GM06990 (cell line): ENCODE measurements at regions not wholly inside any gene's neighbourhood (a gene's known extent, or its start where the extent isn't known, plus 50 kb on each side); places are given as distances from the start of the nearest gene placed in this dataset.
"Not testable (repeated sequence)": the region's sequence is repeated elsewhere in the genome, so short reads cannot be mapped to it uniquely, and the experiment has no call there.

Experiments
- DNase-seq: peaks from one replicate; pipeline ENCODE4 v3.0.0-alpha.2; 2011; ENCODE audit not compliant: insufficient read length; ENCODE audit errors: extremely low read depth
- H3K27me3 ChIP-seq: replicated peaks from 2 replicates; pipeline ENCODE4 v1.6.0; 2011; ENCODE audit warnings: low read length; ENCODE audit not compliant: control insufficient read depth, insufficient read depth
- H3K36me3 ChIP-seq: 2 replicates; pipeline ENCODE4 v1.5.1; 2011; ENCODE audit warnings: low read length; ENCODE audit not compliant: control insufficient read depth, insufficient read depth
- H3K4me3 ChIP-seq: replicated peaks from 2 replicates; pipeline ENCODE4 v1.5.1; 2011; ENCODE audit warnings: low read depth, mild to moderate bottlenecking, control low read depth, low read length
- CTCF ChIP-seq: IDR thresholded peaks from 2 replicates; pipeline ENCODE4 v1.5.1; 2011; ENCODE audit warnings: low read length, control low read depth, mild to moderate bottlenecking, inconsistent platforms; ENCODE audit not compliant: insufficient read depth, poor library complexity, severe bottlenecking

GRCh38 chr4:188383180-188383579, 243.9 kb downstream of the TRIML1 start:
- H3K36me3 ChIP-seq: no peaks in the 10 kb centered on the region
- H3K4me3 ChIP-seq: no peak overlapping the region
- no peak for TF ChIP-seq CTCF
- no peaks in the 10 kb centered on the region for H3K27me3 ChIP-seq
- DNase-seq: no peak

DNA sequence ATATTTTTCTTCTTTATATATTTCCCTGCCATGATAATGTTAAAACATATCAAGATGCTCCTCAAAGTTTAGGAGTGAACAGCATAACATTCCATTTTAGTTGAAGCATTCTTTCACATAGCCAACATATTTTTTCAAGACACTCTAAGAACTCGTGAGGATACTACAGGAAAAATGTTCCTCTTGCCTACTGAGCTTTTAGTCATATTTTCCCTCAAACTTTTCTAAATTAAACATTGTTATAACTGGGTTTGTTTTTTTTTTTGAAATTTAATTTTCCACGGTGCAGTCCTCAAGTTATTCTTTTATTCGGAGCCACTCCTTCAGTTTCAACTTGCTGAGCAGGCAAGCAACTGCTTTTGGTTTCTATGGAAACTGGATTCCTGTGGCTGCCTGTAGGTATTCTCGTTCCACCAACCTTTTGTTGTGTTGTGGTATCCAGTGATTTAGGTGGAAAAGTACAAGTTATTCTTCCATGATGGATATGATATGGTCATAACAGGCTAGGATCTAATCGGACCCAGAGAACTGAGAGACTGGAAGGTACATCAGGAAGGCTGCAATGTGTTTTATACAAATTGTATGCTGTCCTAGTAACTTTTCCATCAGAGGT, 248.0 kb downstream of the TRIML1 start:
- no peak overlapping the region for H3K4me3 ChIP-seq
- no peaks in the 10 kb centered on the region for H3K36me3 ChIP-seq
- TF ChIP-seq CTCF: no peak
- no peaks in the 10 kb centered on the region for H3K27me3 ChIP-seq
- DNase-seq: no peak

DNA sequence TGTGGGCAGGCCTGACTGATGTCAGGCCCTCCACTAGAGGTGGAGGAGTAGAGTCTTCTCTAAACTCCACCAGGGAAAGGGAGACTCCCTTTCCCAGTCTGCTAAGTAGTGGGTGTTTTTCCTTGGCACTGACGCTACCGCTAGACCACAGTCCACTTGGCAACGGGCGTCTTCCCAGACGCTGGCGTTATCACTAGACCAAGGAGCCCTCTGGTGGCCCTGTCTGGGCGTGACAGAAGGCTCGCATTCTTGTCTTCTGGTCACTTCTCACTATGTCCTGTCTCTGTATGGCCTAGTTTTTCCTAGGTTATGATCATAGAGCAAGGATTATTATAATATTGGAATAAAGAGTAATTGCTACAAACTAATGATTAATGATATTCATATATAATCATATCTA, 252.1 kb downstream of the TRIML1 start:
- not testable (repeated sequence) for H3K4me3 ChIP-seq, DNase-seq, H3K36me3 ChIP-seq, H3K27me3 ChIP-seq

GRCh38 chr4:188396037-188396436, 256.8 kb downstream of the TRIML1 start:
- Histone ChIP-seq H3K4me3 (no peak overlapping the region), H3K27me3 (no peaks in the 10 kb centered on the region), H3K36me3 (no peaks in the 10 kb centered on the region)
- DNase-seq: no peak
- no peak for TF ChIP-seq CTCF

DNA sequence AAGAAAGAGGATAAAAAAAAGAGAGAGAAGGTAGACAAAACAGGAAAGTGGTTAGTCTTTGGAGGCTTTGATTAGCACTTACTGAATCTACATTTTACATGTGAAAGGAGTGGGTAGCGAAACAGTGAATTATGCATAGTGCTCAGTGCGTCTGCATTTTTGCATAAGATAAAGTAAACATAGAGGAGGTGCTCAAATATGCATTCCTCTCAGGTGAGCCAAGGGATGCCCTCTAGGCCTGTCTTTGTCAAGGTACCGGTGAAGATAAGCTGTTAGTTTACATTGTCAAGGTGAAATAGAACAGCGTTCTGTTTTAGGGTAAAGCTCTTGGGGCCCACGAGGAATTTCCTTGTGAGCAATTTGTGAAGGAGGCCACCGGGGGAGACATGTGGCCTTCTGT, 260.6 kb downstream of the TRIML1 start:
- no peak for DNase-seq
- Histone ChIP-seq H3K4me3 (no peak overlapping the region), H3K27me3 (no peaks in the 10 kb centered on the region), H3K36me3 (no peaks in the 10 kb centered on the region)
- no peak for TF ChIP-seq CTCF

DNA sequence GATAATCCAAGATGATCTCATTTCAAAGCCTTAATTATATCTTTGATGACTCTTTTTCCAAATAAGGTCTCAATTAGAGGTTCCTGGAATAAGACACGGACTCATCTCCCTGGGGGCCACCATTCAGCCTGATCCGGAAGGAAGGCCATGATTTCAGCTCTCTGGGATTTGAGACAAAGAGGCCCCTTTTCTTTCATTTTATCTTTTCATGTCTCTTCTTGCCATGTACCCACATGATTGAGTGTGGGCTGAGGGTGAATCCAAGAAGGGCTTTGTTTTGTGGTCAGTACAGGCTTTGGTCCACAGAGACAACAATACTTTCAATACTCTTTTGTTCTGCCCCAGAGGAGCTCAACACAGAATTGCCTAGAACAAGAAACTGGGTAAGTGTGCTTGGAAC, 261.2 kb downstream of the TRIML1 start:
- TF ChIP-seq CTCF: no peak
- Histone ChIP-seq H3K4me3 (no peak overlapping the region), H3K27me3 (no peaks in the 10 kb centered on the region), H3K36me3 (no peaks in the 10 kb centered on the region)
- no peak for DNase-seq
